A549 (cell line): ENCODE measurements at regions not wholly inside any gene's neighbourhood (a gene's known extent, or its start where the extent isn't known, plus 50 kb on each side); places are given as distances from the start of the nearest gene placed in this dataset.

ENCODE experiments used
- ATAC-seq, 2 experiments: fragments of 200-7000 bp in 1 of 2; fragments of >200 bp in 1 of 2; cut with Nextera tagmentation in 1 of 2; cut with Tn5 transposase in 1 of 2; 3 replicates each; pipeline versions ENCODE4 v1.8.0 to v1.9.1; 2018 to 2020; ENCODE audit warnings: mild to moderate bottlenecking in 1 of 2, moderate library complexity in 1 of 2
- CTCF ChIA-PET: fragments of 300-600 bp; sonication (Branson Sonifier 250); formaldehyde crosslinking; extraction: SDS; loops from one replicate; lab custom pipeline; 2021; ENCODE audit warnings: antibody characterized with exemption, inconsistent platforms; lab: Yijun Ruan, JAX
- POLR2A ChIA-PET: fragments of 350-600 bp; formaldehyde crosslinking; extraction: SDS; loops from one replicate; lab custom pipeline; 2021; ENCODE audit warnings: antibody characterized with exemption, inconsistent platforms; lab: Yijun Ruan, JAX
- DNase-seq, 2 experiments: peaks; one replicate each; pipeline versions ENCODE4 v3.0.0 to v3.0.0-alpha.2; 2011 to 2016; ENCODE audit warnings: low read depth in 1 of 2, low spot score in 1 of 2
- FAIRE-seq: peaks from 2 replicates; lab custom pipeline; 2011; peaks lifted over from hg19 to GRCh38; lab: Jason Lieb, UNC
- H3K27ac ChIP-seq, 2 experiments: fragments of >200 bp; sonication (Bioruptor Twin); formaldehyde crosslinking; 3 replicates each; pipeline ENCODE4 v1.5.1; 2016 to 2017
- H3K4me1 ChIP-seq: fragments of >200 bp; sonication (Bioruptor Twin); formaldehyde crosslinking; 3 replicates; pipeline ENCODE4 v1.6.1; 2016
- H3K4me2 ChIP-seq: fragments of >200 bp; sonication (Bioruptor Twin); formaldehyde crosslinking; 3 replicates; pipeline ENCODE4 v1.6.1; 2016
- H3K4me3 ChIP-seq: fragments of >200 bp; sonication (Bioruptor Twin); formaldehyde crosslinking; 3 replicates; pipeline ENCODE4 v1.5.1; 2016
- H3K9me3 ChIP-seq: fragments of >200 bp; sonication (Bioruptor Twin); formaldehyde crosslinking; 3 replicates; pipeline ENCODE4 v1.6.1; 2016
- CBX8 ChIP-seq: fragments of 200-600 bp; sonication (generic); IDR thresholded peaks from 2 replicates; pipeline ENCODE4 v1.6.1; 2016
- CTCF ChIP-seq: fragments of >200 bp; sonication (Bioruptor Twin); formaldehyde crosslinking; IDR thresholded peaks from 3 replicates; pipeline ENCODE4 v1.5.1; 2016
- EHMT2 ChIP-seq: fragments of 200-600 bp; sonication (generic); IDR thresholded peaks from 2 replicates; pipeline ENCODE4 v1.6.1; 2016; ENCODE audit warnings: antibody characterized with exemption, low read depth, mild to moderate bottlenecking, moderate library complexity
- EP300 ChIP-seq, 2 experiments: fragments of >200 bp; sonication (Bioruptor Twin); formaldehyde crosslinking; IDR thresholded peaks; 2 replicates in 1 of 2; 3 replicates in 1 of 2; pipeline ENCODE4 v1.6.1; 2016 to 2017
- FOSB ChIP-seq: fragments of 250-450 bp; sonication (Bioruptor Pico); IDR thresholded peaks from 2 replicates; pipeline ENCODE4 v1.5.0; 2020; ENCODE audit warnings: mild to moderate bottlenecking, moderate library complexity
- HMGXB4 ChIP-seq: fragments of 250-450 bp; sonication (Bioruptor Pico); IDR thresholded peaks from 2 replicates; pipeline ENCODE4 v1.5.0; 2021; ENCODE audit warnings: mild to moderate bottlenecking, moderate library complexity, borderline replicate concordance
- HOXB13 ChIP-seq: fragments of 250-450 bp; sonication (Bioruptor Pico); IDR thresholded peaks from 2 replicates; pipeline ENCODE4 v1.5.0; 2020; ENCODE audit warnings: low read depth, mild to moderate bottlenecking, moderate library complexity
- JUN ChIP-seq, 2 experiments: fragments of >200 bp; sonication (Bioruptor Twin); formaldehyde crosslinking; IDR thresholded peaks; 2 replicates in 1 of 2; 3 replicates in 1 of 2; pipeline ENCODE4 v1.6.1; 2016 to 2017
- KDM1A ChIP-seq: fragments of 200-600 bp; sonication (generic); IDR thresholded peaks from 2 replicates; pipeline ENCODE4 v1.6.1; 2016; ENCODE audit warnings: low read depth, mild to moderate bottlenecking
- KDM5A ChIP-seq: fragments of 200-600 bp; sonication (generic); IDR thresholded peaks from 2 replicates; pipeline ENCODE4 v1.6.1; 2016; ENCODE audit warnings: antibody characterized with exemption, mild to moderate bottlenecking
- MAFK ChIP-seq: fragments of 450-650 bp; IDR thresholded peaks from 2 replicates; pipeline ENCODE4 v1.6.1; 2014; ENCODE audit not compliant: partially characterized antibody
- MYC ChIP-seq: IDR thresholded peaks from 2 replicates; pipeline ENCODE4 v1.6.1; 2012; ENCODE audit warnings: mild to moderate bottlenecking, inconsistent platforms, low read length, improper control_type of control experiment, borderline replicate concordance
- RCOR1 ChIP-seq: fragments of 150-350 bp; IDR thresholded peaks from 2 replicates; pipeline ENCODE4 v1.6.1; 2014; ENCODE audit warnings: antibody characterized with exemption, low read length, low read depth
- RFX5 ChIP-seq: fragments of 450-650 bp; IDR thresholded peaks from 2 replicates; pipeline ENCODE4 v1.7.1; 2014; ENCODE audit warnings: antibody characterized with exemption, mild to moderate bottlenecking, moderate library complexity
- RNF2 ChIP-seq: fragments of 200-600 bp; sonication (generic); IDR thresholded peaks from 2 replicates; pipeline ENCODE4 v1.6.1; 2016; ENCODE audit warnings: low read depth, mild to moderate bottlenecking, antibody characterized with exemption, moderate library complexity, borderline replicate concordance
- SREBF2 ChIP-seq: fragments of 450-650 bp; IDR thresholded peaks from 2 replicates; pipeline ENCODE4 v1.6.1; 2014; ENCODE audit warnings: mild to moderate bottlenecking, moderate library complexity
- TFCP2L1 ChIP-seq: fragments of 250-450 bp; sonication (Bioruptor Pico); IDR thresholded peaks from 2 replicates; pipeline ENCODE4 v1.5.0; 2021; ENCODE audit warnings: mild to moderate bottlenecking
- ZC3H11A ChIP-seq: fragments of 450-650 bp; IDR thresholded peaks from 2 replicates; pipeline ENCODE4 v1.6.1; 2014; ENCODE audit warnings: antibody characterized with exemption, mild to moderate bottlenecking
- WGBS: methylation state at CpG from one replicate; pipeline ENCODE4 v1.1.6; 2017; ENCODE audit errors: missing lambda C conversion rate; 5-methylcytosine and 5-hydroxymethylcytosine counted together

- ChIA-PET CTCF (interaction anchor here (0.6 to 1.1 kb wide), 2 partner anchors 20 to 60 kb away, joined by 3 read pairs; no protein-coding TSS in a partner anchor), POLR2A (no interaction called here)
- DNase-seq (no peak), FAIRE-seq (no peak), ATAC-seq (no peak)
- TF ChIP-seq SREBF2 (no peak), CTCF (no peak), EHMT2 (no peak), MYC (no peak), TFCP2L1 (CRISPR knock-in tag) (no peak), RCOR1 (no peak), HMGXB4 (CRISPR knock-in tag) (no peak)
- peaks cover 40% of the 10 kb centered on the region for H3K4me1 ChIP-seq
- 69% methylated on average over 9 of the region's 10 CpGs for WGBS
- no peaks in the 10 kb centered on the region for H3K9me3 ChIP-seq
- H3K4me3 ChIP-seq: no peak overlapping the region
- H3K4me2 ChIP-seq: no peak overlapping the region
- peak overlapping the region; percentile 43 to 94; a peak in 3 of 6 replicates for H3K27ac ChIP-seq
Measured at GRCh38 chr2:240253583-240254145, 113.2 kb upstream of the OTOS start.

- H3K9me3 ChIP-seq: no peaks in the 10 kb centered on the region
- POLR2A ChIA-PET: no interaction called here
- peaks cover 40% of the 10 kb centered on the region for H3K4me1 ChIP-seq
- FAIRE-seq (no peak), ATAC-seq (no peak), DNase-seq (no peak)
- no peak overlapping the region for H3K4me2 ChIP-seq
- WGBS: 89% methylated on average over 12 of the region's 15 CpGs
- no peak for TF ChIP-seq ZC3H11A
- no peak for TF ChIP-seq RFX5
- TF ChIP-seq HOXB13: no peak
- no peak for TF ChIP-seq FOSB
- TF ChIP-seq RNF2: no peak
- TF ChIP-seq JUN (IDR thresholded peaks at IDR 0.05): no peak
- TF ChIP-seq KDM1A: no peak
- TF ChIP-seq KDM5A: no peak
- TF ChIP-seq MAFK: no peak
- no peak for TF ChIP-seq RCOR1
- CTCF ChIA-PET: interaction anchor here (0.6 to 2.7 kb wide), 3 partner anchors 22 to 182 kb away, joined by 3 to 7 read pairs (median 3); no protein-coding TSS in a partner anchor
- H3K4me3 ChIP-seq: no peak overlapping the region
- H3K27ac ChIP-seq: peak overlapping the region; percentile 68 to 94; a peak in 4 of 6 replicates
Measured at GRCh38 chr2:240254337-240255164, 114.1 kb upstream of the OTOS start.

- FAIRE-seq (no peak), ATAC-seq (no peak), DNase-seq (no peak)
- WGBS: 70% methylated on average over 6 of the region's 8 CpGs
- POLR2A ChIA-PET: no interaction called here
- CTCF ChIA-PET: interaction anchor here (2.7 to 2.8 kb wide), 2 partner anchors 22 to 181 kb away, joined by 7 to 10 read pairs; no protein-coding TSS in a partner anchor
- no peak overlapping the region for H3K4me3 ChIP-seq
- peak overlapping the region; percentile 48 for H3K4me2 ChIP-seq
- TF ChIP-seq CBX8 (no peak), EP300 (IDR thresholded peaks at IDR 0.05) (no peak)
- H3K9me3 ChIP-seq: no peaks in the 10 kb centered on the region
- H3K4me1 ChIP-seq: peaks cover 39% of the 10 kb centered on the region
- H3K27ac ChIP-seq: peak overlapping the region; percentile 65 to 68; a peak in 4 of 6 replicates
Measured at GRCh38 chr2:240255165-240255491, 114.7 kb upstream of the OTOS start.
